Prostate gland (tissue), 2 donors: ENCODE measurements at regions not wholly inside any gene's neighbourhood (a gene's known extent, or its start where the extent isn't known, plus 50 kb on each side); places are given as distances from the start of the nearest gene placed in this dataset.

Experiments used
- DNase-seq: peaks from one replicate; pipeline ENCODE4 v3.0.0-alpha.2; 2019; ENCODE audit warnings: low spot score
- H3K27ac ChIP-seq, 2 donors: fragments of 200-600 bp; sonication (generic); 2 replicates each; pipeline ENCODE4 v1.5.1; 2017 to 2019
- H3K27me3 ChIP-seq: fragments of 200-600 bp; sonication (generic); replicated peaks from 2 replicates; pipeline ENCODE4 v1.5.1; 2019; ENCODE audit not compliant: insufficient read depth
- H3K36me3 ChIP-seq, 2 donors: fragments of 200-600 bp; sonication (generic); 1 replicate in 1 of 2; 2 replicates in 1 of 2; pipeline versions ENCODE4 v1.5.1 to v1.8.1; 2017 to 2019
- H3K4me1 ChIP-seq: fragments of 200-600 bp; sonication (generic); replicated peaks from 2 replicates; pipeline ENCODE4 v1.5.1; 2019
- H3K4me3 ChIP-seq, 2 donors: fragments of 200-600 bp; sonication (generic); 2 replicates each; pipeline ENCODE4 v1.5.1; 2017 to 2019
- H3K9me3 ChIP-seq: fragments of 200-600 bp; sonication (generic); 2 replicates; pipeline ENCODE4 v1.5.1; 2017
- CTCF ChIP-seq, 4 experiments: fragments of 200-600 bp in 2 of 4; fragments of 450-650 bp in 2 of 4; sonication (generic) in 2 of 4; IDR thresholded peaks; 1 replicate in 3 of 4; 2 replicates in 1 of 4; pipeline ENCODE4 v1.5.1; 2016 to 2019; ENCODE audit warnings: antibody characterized with exemption in 4 of 4, mild to moderate bottlenecking in 2 of 4, moderate library complexity in 2 of 4
- POLR2A ChIP-seq: fragments of 450-650 bp; IDR thresholded peaks from one replicate; pipeline ENCODE4 v1.6.1; 2016; ENCODE audit warnings: antibody characterized with exemption, mild to moderate bottlenecking
- POLR2AphosphoS5 ChIP-seq: sonication (generic); formaldehyde crosslinking; IDR thresholded peaks from one replicate; pipeline ENCODE4 v1.6.1; 2017; ENCODE audit warnings: antibody characterized with exemption
- WGBS: methylation state at CpG from one replicate; pipeline ENCODE4 v1.1.5; 2018; 5-methylcytosine and 5-hydroxymethylcytosine counted together
- intact Hi-C: fragments of 100-400 bp; cut with DNase I; formaldehyde crosslinking; loops from one replicate; pipeline ENCODE4 v1.14.2; 2022

- Histone ChIP-seq H3K9me3 (no peaks in the 10 kb centered on the region), H3K4me3 (no peak overlapping the region), H3K4me1 (no peaks in the 10 kb centered on the region), H3K27ac (no peak overlapping the region), H3K36me3 (no peaks in the 10 kb centered on the region), H3K27me3 (no peaks in the 10 kb centered on the region)
- no peak for DNase-seq
- intact Hi-C loops: no loop called here
- 81% methylated on average over 4 of the region's 4 CpGs for WGBS
- TF ChIP-seq CTCF (IDR thresholded peaks at IDR 0.05): no peak
- no peak for TF ChIP-seq POLR2AphosphoS5
- TF ChIP-seq POLR2A: no peak
Measured at GRCh38 chr4:181477591-181477990, 765.6 kb upstream of the TENM3 start.

GRCh38 chr4:181478656-181479055 lies 764.5 kb upstream of the TENM3 start:
- DNase-seq: no peak
- Histone ChIP-seq H3K4me3 (no peak overlapping the region), H3K4me1 (no peaks in the 10 kb centered on the region), H3K9me3 (no peaks in the 10 kb centered on the region), H3K36me3 (no peaks in the 10 kb centered on the region), H3K27me3 (no peaks in the 10 kb centered on the region), H3K27ac (no peak overlapping the region)
- intact Hi-C loops: no loop called here
- TF ChIP-seq CTCF (IDR thresholded peaks at IDR 0.05) (no peak), POLR2A (no peak), POLR2AphosphoS5 (no peak)
- 60% methylated on average over 3 of the region's 3 CpGs for WGBS

GRCh38 chr4:181479141-181479540 lies 764.1 kb upstream of the TENM3 start:
- intact Hi-C loops: no loop called here
- no peaks in the 10 kb centered on the region for H3K4me1 ChIP-seq
- TF ChIP-seq POLR2AphosphoS5 (no peak), CTCF (IDR thresholded peaks at IDR 0.05) (no peak), POLR2A (no peak)
- H3K4me3 ChIP-seq: no peak overlapping the region
- H3K36me3 ChIP-seq: no peaks in the 10 kb centered on the region
- 67% methylated on average over 2 of the region's 2 CpGs for WGBS
- no peak for DNase-seq
- H3K9me3 ChIP-seq: no peaks in the 10 kb centered on the region
- no peaks in the 10 kb centered on the region for H3K27me3 ChIP-seq
- H3K27ac ChIP-seq: no peak overlapping the region

GRCh38 chr4:181484396-181484795 lies 758.8 kb upstream of the TENM3 start:
- DNase-seq: no peak
- intact Hi-C loops: no loop called here
- no peak overlapping the region for H3K4me3 ChIP-seq
- H3K27ac ChIP-seq: no peak overlapping the region
- H3K36me3 ChIP-seq: no peaks in the 10 kb centered on the region
- WGBS: 85% methylated on average over 1 of the region's 1 CpG
- TF ChIP-seq CTCF (IDR thresholded peaks at IDR 0.05): no peak
- TF ChIP-seq POLR2AphosphoS5: no peak
- TF ChIP-seq POLR2A: no peak
- H3K9me3 ChIP-seq: no peaks in the 10 kb centered on the region
- H3K27me3 ChIP-seq: no peaks in the 10 kb centered on the region
- no peaks in the 10 kb centered on the region for H3K4me1 ChIP-seq

GRCh38 chr4:181488926-181489325 lies 754.3 kb upstream of the TENM3 start:
- intact Hi-C loops: no loop called here
- no peaks in the 10 kb centered on the region for H3K36me3 ChIP-seq
- DNase-seq: no peak
- H3K27me3 ChIP-seq: no peaks in the 10 kb centered on the region
- no peak overlapping the region for H3K4me3 ChIP-seq
- H3K4me1 ChIP-seq: no peaks in the 10 kb centered on the region
- no peaks in the 10 kb centered on the region for H3K9me3 ChIP-seq
- TF ChIP-seq CTCF (IDR thresholded peaks at IDR 0.05) (no peak), POLR2A (no peak), POLR2AphosphoS5 (no peak)
- no peak overlapping the region for H3K27ac ChIP-seq
